Uterus (tissue), 3 donors: ENCODE measurements at regions not wholly inside any gene's neighbourhood (a gene's known extent, or its start where the extent isn't known, plus 50 kb on each side); places are given as distances from the start of the nearest gene placed in this dataset.

Experiments used
- DNase-seq, 2 donors: peaks; one replicate each; pipeline ENCODE4 v3.0.0-alpha.2; 2019 to 2020
- H3K27ac ChIP-seq, 2 donors: fragments of 200-600 bp; sonication (generic); 1 replicate in 1 of 2; 2 replicates in 1 of 2; pipeline ENCODE4 v1.5.1; 2016 to 2018
- H3K27me3 ChIP-seq, 2 donors: fragments of 200-600 bp; sonication (generic); one replicate each; pipeline ENCODE4 v1.5.1; 2018 to 2019; ENCODE audit warnings: control low read depth in 1 of 2
- H3K36me3 ChIP-seq, 2 donors: fragments of 200-600 bp; sonication (generic); one replicate each; pipeline ENCODE4 v1.5.1; 2019; ENCODE audit warnings: control low read depth in 1 of 2
- H3K4me1 ChIP-seq, 2 donors: fragments of 200-600 bp; sonication (generic); one replicate each; pipeline ENCODE4 v1.5.1; 2018 to 2019; ENCODE audit warnings: control low read depth in 1 of 2
- H3K4me3 ChIP-seq, 2 donors: fragments of 200-600 bp; sonication (generic); 1 replicate in 1 of 2; 2 replicates in 1 of 2; pipeline ENCODE4 v1.5.1; 2018 to 2019; ENCODE audit warnings: mild to moderate bottlenecking in 1 of 2
- H3K9me3 ChIP-seq, 2 donors: fragments of 200-600 bp; sonication (generic); one replicate each; pipeline ENCODE4 v1.5.1; 2019; ENCODE audit warnings: control low read depth in 1 of 2
- CTCF ChIP-seq, 4 experiments: fragments of 200-600 bp in 2 of 4; fragments of 450-650 bp in 2 of 4; sonication (generic) in 2 of 4; IDR thresholded peaks; one replicate each; pipeline ENCODE4 v1.5.1; 2016 to 2019; ENCODE audit warnings: antibody characterized with exemption in 4 of 4, mild to moderate bottlenecking in 2 of 4, moderate library complexity in 1 of 4
- POLR2A ChIP-seq, 2 donors: fragments of 450-650 bp; IDR thresholded peaks; one replicate each; pipeline ENCODE4 v1.6.1; 2016; ENCODE audit warnings: antibody characterized with exemption in 2 of 2, mild to moderate bottlenecking in 1 of 2, moderate library complexity in 1 of 2
- intact Hi-C: fragments of 100-400 bp; cut with DNase I; formaldehyde crosslinking; loops from one replicate; pipeline ENCODE4 v1.15.1; 2023; ENCODE audit warnings: low total_unique reads
- donor health status: DM: yes; HTN: yes; CAD: no.

GRCh38 chr14:97033556-97034081 is 236.4 kb downstream of the VRK1 start:
- no peaks in the 10 kb centered on the region for H3K4me1 ChIP-seq
- no peak for DNase-seq
- no peak for TF ChIP-seq CTCF (IDR thresholded peaks at IDR 0.05)
- TF ChIP-seq POLR2A (IDR thresholded peaks at IDR 0.05) = no peak
- no peaks in the 10 kb centered on the region for H3K36me3 ChIP-seq
- H3K9me3 ChIP-seq = no peaks in the 10 kb centered on the region
- peaks cover 0 to 6% of the 10 kb centered on the region in 2 donors for H3K27me3 ChIP-seq
- intact Hi-C loops = no loop called here
- no peak overlapping the region for H3K27ac ChIP-seq
- H3K4me3 ChIP-seq = no peak overlapping the region

- intact Hi-C loops = no loop called here
- Histone ChIP-seq H3K27me3 (peaks cover 0 to 6% of the 10 kb centered on the region in 2 donors), H3K4me3 (no peak overlapping the region), H3K36me3 (no peaks in the 10 kb centered on the region), H3K4me1 (no peaks in the 10 kb centered on the region), H3K27ac (no peak overlapping the region), H3K9me3 (no peaks in the 10 kb centered on the region)
- TF ChIP-seq CTCF (IDR thresholded peaks at IDR 0.05) (no peak), POLR2A (IDR thresholded peaks at IDR 0.05) (no peak)
- DNase-seq = no peak
Observed at GRCh38 chr14:97036086-97036852, 239.1 kb downstream of the VRK1 start.

- H3K9me3 ChIP-seq = no peaks in the 10 kb centered on the region
- TF ChIP-seq CTCF (IDR thresholded peaks at IDR 0.05) (no peak), POLR2A (IDR thresholded peaks at IDR 0.05) (no peak)
- no peaks in the 10 kb centered on the region for H3K27me3 ChIP-seq
- no peak overlapping the region for H3K27ac ChIP-seq
- no peak for DNase-seq
- intact Hi-C loops = no loop called here
- no peaks in the 10 kb centered on the region for H3K4me1 ChIP-seq
- no peak overlapping the region for H3K4me3 ChIP-seq
- H3K36me3 ChIP-seq = no peaks in the 10 kb centered on the region
Observed at GRCh38 chr14:97039717-97040363, 242.7 kb downstream of the VRK1 start.

- H3K4me1 ChIP-seq = no peaks in the 10 kb centered on the region
- DNase-seq = no peak
- no peaks in the 10 kb centered on the region for H3K27me3 ChIP-seq
- TF ChIP-seq POLR2A (IDR thresholded peaks at IDR 0.05) = no peak
- TF ChIP-seq CTCF (IDR thresholded peaks at IDR 0.05) = no peak
- no peaks in the 10 kb centered on the region for H3K9me3 ChIP-seq
- intact Hi-C loops = no loop called here
- H3K4me3 ChIP-seq = no peak overlapping the region
- no peaks in the 10 kb centered on the region for H3K36me3 ChIP-seq
- H3K27ac ChIP-seq = no peak overlapping the region
Observed at GRCh38 chr14:97046967-97047366, 249.8 kb downstream of the VRK1 start.

- H3K4me1 ChIP-seq = no peaks in the 10 kb centered on the region
- DNase-seq = no peak
- H3K27ac ChIP-seq = no peak overlapping the region
Observed at GRCh38 chr14:97052001-97052400, 254.8 kb downstream of the VRK1 start.

More at GRCh38 chr14:97052001-97052400, 254.8 kb downstream of the VRK1 start:
- intact Hi-C loops = no loop called here
- H3K4me3 ChIP-seq = no peak overlapping the region
- H3K36me3 ChIP-seq = no peaks in the 10 kb centered on the region
- no peaks in the 10 kb centered on the region for H3K9me3 ChIP-seq
- no peak for TF ChIP-seq CTCF (IDR thresholded peaks at IDR 0.05)
- TF ChIP-seq POLR2A (IDR thresholded peaks at IDR 0.05) = no peak
- H3K27me3 ChIP-seq = no peaks in the 10 kb centered on the region
